ENCODE measurements at regions not wholly inside any gene's neighbourhood (a gene's known extent, or its start where the extent isn't known, plus 50 kb on each side); places are given as distances from the start of the nearest gene placed in this dataset.
"Not testable (repeated sequence)": the region's sequence is repeated elsewhere in the genome, so short reads cannot be mapped to it uniquely, and the experiment has no call there.

GRCh38 chr18:73352546-73352945 is 484.8 kb upstream of the NETO1 start:
- TF ChIP-seq, protein P1, sequence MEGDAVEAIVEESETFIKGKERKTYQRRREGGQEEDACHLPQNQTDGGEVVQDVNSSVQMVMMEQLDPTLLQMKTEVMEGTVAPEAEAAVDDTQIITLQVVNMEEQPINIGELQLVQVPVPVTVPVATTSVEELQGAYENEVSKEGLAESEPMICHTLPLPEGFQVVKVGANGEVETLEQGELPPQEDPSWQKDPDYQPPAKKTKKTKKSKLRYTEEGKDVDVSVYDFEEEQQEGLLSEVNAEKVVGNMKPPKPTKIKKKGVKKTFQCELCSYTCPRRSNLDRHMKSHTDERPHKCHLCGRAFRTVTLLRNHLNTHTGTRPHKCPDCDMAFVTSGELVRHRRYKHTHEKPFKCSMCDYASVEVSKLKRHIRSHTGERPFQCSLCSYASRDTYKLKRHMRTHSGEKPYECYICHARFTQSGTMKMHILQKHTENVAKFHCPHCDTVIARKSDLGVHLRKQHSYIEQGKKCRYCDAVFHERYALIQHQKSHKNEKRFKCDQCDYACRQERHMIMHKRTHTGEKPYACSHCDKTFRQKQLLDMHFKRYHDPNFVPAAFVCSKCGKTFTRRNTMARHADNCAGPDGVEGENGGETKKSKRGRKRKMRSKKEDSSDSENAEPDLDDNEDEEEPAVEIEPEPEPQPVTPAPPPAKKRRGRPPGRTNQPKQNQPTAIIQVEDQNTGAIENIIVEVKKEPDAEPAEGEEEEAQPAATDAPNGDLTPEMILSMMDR (IDR thresholded peaks at IDR 0.05) = no peak
- H3K27ac ChIP-seq = no peak overlapping the region
- H3K4me3 ChIP-seq = no peak overlapping the region
- no peak for DNase-seq (ENCODE audit: low spot score)

GRCh38 chr18:73340135-73340977 is 472.6 kb upstream of the NETO1 start:
- DNase-seq (ENCODE audit: low spot score) = no peak
- Histone ChIP-seq H3K27ac (no peak overlapping the region), H3K4me3 (no peak overlapping the region)
- TF ChIP-seq, protein P1 (IDR thresholded peaks at IDR 0.05) = no peak

GRCh38 chr18:73331212-73331772 is 463.5 kb upstream of the NETO1 start:
- Histone ChIP-seq H3K4me3 (no peak overlapping the region), H3K27ac (no peak overlapping the region)
- TF ChIP-seq, protein P1 (IDR thresholded peaks at IDR 0.05) = no peak
- no peak for DNase-seq (ENCODE audit: low spot score)

DNA sequence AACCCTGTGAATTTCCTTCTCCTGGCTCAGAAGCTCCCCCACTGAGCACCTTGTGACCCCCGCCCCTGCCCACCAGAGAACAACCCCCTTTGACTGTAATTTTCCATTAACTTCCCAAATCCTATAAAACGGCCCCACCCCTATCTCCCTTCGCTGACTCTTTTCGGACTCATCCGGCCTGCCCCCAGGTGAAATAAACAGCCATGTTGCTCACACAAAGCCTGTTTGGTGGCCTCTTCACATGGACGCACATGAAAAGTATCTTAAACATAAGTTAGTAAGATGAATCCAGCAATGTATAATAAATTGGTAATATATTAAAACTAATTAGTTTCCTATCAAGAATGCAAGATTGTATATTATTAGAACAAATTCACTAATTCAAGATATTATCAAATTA is 462.3 kb upstream of the NETO1 start:
- H3K27ac ChIP-seq; DNase-seq (ENCODE audit: low spot score); H3K4me3 ChIP-seq: not testable (repeated sequence)

DNA sequence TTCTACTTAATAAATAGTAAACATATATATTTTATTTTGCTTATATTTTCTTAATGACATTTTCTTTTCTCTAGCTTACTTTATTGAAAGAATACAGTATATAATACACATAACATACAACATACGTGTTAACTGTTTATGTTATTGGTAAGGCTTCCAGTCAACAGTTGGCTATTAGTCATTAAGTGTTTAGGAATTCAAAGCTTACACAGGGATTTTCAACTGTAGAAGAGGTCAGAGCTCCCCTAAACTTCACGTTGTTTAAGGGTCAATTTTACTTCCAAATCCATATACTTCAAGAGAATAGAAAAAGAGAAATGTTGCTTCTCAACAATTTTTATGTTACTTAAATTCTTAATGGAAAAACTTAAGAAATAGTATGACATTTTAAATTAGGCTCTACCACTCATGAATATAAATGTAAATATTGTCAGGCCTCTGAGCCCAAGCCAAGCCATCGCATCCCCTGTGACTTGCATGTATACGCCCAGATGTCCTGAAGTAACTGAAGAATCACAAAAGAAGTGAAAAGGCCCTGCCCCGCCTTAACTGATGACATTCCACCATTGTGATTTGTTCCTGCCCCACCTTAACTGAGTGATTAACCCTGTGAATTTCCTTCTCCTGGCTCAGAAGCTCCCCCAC is 456.5 kb upstream of the NETO1 start:
- not testable (repeated sequence) for H3K4me3 ChIP-seq; H3K27ac ChIP-seq; DNase-seq (ENCODE audit: low spot score)

DNA sequence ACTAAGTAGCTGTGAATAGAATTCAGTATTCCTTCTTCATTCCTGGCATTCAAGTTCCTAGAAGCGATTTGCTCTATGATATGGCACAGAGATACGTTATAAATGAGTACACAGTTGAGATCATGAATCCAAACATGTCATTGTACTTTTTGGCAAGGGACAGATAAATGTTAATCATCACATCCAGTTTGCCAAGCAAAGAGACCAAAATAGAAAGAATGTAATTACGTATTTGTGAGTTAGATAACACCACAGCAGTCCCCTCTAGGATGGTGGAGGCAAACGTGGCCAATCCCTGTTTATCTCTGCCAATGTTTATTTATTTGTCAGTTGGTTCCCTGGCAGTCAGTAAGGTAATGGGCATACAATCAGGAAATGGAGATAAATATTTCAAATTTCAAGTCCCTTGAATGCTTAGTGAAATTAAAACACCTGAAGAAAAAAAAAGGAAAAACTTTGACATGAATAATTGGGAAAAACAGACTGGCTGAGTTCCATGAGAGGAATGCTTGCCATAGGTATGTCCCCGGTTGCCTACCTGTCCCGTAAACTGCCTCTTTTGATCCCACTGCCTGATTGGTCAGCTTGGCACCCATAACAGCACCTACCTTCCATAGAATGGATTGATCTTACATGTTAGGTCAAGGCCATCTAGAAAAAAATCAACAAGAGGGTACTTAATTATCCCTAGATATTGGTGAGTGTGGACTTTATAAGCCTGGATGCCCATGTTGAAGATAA is 451.1 kb upstream of the NETO1 start:
- TF ChIP-seq, protein P1 (IDR thresholded peaks at IDR 0.05) = no peak
- H3K27ac ChIP-seq = no peak overlapping the region
- no peak for DNase-seq (ENCODE audit: low spot score)
- H3K4me3 ChIP-seq = no peak overlapping the region

- no peak overlapping the region for H3K27ac ChIP-seq
- TF ChIP-seq, protein P1 (IDR thresholded peaks at IDR 0.05) = no peak
These were observed 448.7 kb upstream of the NETO1 start for GRCh38 chr18:73316513-73316912.

More at GRCh38 chr18:73316513-73316912, 448.7 kb upstream of the NETO1 start:
- no peak overlapping the region for H3K4me3 ChIP-seq
- DNase-seq (ENCODE audit: low spot score) = no peak

Data from coronary artery (tissue), 2 donors.